Stimulated activated CD4-positive, alpha-beta T cell treated with anti-CD3 and anti-CD28 coated beads, Interleukin-1b, Interleukin-23, amount 100 ng/mL, for 48 hours (primary cell): ENCODE measurements at regions not wholly inside any gene's neighbourhood (a gene's known extent, or its start where the extent isn't known, plus 50 kb on each side); places are given as distances from the start of the nearest gene placed in this dataset.
"Not testable (repeated sequence)": the region's sequence is repeated elsewhere in the genome, so short reads cannot be mapped to it uniquely, and the experiment has no call there.

Experiments used
- DNase-seq: peaks from one replicate; pipeline ENCODE4 v3.0.0-alpha.2; 2020

DNA sequence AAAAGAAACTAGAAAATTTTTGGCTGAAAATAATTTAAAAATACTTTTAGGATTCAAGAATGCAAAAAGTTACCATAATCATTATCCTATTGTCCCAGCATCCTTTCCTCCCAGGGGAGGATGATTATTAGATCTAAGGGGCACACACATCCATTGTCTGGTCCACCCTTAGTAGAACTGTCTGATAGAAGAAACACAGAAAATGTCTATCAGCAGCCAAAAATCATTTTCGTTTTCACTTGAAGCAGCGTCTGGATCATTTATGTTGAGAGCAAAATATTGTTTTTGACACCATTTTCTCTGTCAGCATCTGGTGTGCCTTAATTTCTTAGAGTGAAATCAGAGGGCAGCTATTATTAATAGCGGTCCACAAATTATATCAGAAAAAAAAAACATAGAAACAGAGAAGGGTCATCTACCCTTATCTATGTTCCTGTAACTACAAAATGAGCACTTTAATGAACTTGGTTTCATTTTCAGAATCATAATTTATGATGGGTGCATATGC, 446.3 kb downstream of the TRAM1L1 start:
- DNase-seq: no peak

GRCh38 chr4:116638592-116638991, 446.8 kb downstream of the TRAM1L1 start:
- no peak for DNase-seq

- DNase-seq: no peak
Observed at GRCh38 chr4:116636917-116637316, 448.5 kb downstream of the TRAM1L1 start.

DNA sequence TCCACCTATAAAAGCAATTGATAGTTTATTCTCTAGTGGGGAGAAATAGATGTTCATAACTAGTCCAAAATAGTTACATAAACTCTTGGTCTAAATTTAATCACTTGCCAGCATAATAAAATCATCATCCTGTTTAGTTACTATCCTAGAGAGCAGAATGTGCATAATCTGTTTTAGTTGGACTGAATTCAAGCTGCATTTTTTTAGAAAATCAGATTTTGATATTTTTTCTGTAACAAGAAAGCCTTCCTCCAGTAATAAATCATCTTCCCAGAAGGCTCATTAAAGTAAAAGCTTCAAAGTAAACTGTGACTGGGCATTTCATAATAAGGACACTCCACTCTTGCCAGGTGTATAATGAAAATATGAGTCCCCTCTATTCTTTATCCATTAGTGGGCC, 453.1 kb downstream of the TRAM1L1 start:
- DNase-seq: no peak

GRCh38 chr4:116628598-116628997, 456.8 kb downstream of the TRAM1L1 start:
- no peak for DNase-seq

DNA sequence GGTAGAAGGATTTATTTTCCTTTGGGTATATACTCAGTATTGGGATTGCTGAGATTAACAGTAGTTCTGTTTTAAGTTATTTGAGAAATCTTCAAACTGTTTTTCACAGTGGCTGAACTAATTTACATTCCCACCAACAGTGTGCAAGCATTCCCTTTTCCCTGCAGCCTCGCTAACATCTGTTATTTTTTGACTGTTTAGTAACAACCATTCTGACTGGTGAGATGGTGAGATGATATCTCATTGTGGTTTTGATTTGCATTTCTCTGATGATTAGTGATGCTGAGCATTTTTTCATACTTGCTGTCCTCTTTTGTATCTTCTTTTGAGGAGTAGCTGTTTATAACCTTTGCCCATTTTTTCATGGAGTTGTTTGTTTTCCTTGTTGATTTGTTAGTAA, 457.8 kb downstream of the TRAM1L1 start:
- DNase-seq: no peak

DNA sequence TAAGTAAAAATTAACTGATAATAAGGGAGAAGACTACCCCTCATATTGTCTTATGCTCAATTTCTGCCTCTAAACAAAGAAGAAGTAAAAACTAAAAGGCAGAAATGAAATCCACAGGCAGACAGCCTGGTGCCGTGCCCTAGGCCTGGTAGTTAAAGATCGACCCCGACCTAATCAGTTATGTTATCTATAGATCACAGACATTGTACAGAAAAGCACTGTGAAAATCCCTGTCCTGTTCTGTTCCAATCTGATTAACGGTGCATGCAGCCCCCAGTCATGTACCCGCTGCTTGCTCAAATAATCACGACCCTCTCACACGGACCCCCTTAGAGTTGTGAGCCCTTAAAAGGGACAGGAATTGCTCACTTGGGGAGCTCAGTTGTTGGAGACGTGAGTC, 465.9 kb downstream of the TRAM1L1 start:
- DNase-seq: not testable (repeated sequence)

- DNase-seq: no peak
Observed at GRCh38 chr4:116618638-116619037, 466.7 kb downstream of the TRAM1L1 start.

- DNase-seq: no peak
Observed at GRCh38 chr4:116603096-116603495, 482.3 kb downstream of the TRAM1L1 start.

- peak; percentile 9 for DNase-seq
Observed at GRCh38 chr4:116599859-116600258, 485.5 kb downstream of the TRAM1L1 start.

DNA sequence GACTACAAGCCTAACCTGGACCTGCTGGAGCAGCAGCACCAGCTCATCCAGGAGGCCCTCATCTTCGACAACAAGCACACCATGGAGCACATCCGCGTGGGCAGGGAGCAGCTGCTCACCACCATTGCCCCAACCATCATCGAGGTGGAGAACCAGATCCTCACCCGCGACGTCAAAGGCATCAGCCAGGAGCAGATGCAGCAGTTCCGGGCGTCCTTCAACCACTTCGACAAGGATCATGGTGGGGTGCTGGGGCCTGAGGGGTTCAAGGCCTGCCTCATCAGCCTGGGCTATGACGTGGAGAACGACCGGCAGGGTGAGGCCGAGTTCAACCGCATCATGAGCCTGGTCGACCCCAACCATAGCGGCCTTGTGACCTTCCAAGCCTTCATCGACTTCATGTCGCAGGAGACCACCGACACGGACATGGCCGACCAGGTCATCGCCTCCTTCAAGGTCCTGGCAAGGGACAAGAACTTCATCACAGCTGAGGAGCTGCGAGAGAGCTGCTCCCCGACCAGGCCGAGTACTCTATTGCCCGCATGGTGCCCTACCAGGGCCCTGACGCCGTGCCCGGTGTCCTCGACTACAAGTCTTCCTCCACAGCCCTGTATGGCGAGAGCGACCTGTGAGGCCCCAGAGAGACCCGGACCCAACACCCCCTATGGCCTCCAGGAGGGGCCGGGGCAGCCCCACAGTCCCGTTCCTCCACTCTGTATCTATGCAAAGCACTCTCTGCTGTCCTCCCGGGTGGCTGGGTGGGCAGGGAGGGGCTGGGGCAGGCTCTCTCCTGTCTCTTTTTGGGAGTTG, 486.2 kb downstream of the TRAM1L1 start:
- DNase-seq: no peak

GRCh38 chr4:116598155-116598979, 487.0 kb downstream of the TRAM1L1 start:
- no peak for DNase-seq

GRCh38 chr4:116590648-116591047, 494.7 kb downstream of the TRAM1L1 start:
- no peak for DNase-seq

- DNase-seq: no peak
Observed at GRCh38 chr4:116588783-116589182, 496.6 kb downstream of the TRAM1L1 start.

GRCh38 chr4:116585246-116585645, 500.1 kb downstream of the TRAM1L1 start:
- no peak for DNase-seq

DNA sequence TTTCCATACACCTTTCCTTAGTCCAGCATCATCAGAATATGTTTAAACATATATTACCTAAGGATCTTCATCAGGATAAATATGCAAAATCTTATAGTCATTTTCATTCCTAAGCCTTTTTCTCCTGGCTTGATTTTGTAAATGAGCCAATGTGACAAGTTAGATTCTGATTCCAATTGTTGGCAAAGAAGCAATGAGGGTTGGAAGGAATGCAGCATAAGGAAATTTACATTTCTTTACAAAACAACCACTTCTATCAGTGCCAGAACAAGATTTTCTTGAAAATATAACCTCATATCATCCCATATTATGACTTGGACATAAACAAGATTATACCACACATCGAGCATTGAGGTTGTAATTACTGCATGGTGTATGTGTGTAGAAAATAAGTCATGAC, 508.1 kb downstream of the TRAM1L1 start:
- no peak for DNase-seq

GRCh38 chr4:116573540-116573939, 511.8 kb downstream of the TRAM1L1 start:
- DNase-seq: no peak

GRCh38 chr4:116561768-116562167, 523.6 kb downstream of the TRAM1L1 start:
- DNase-seq: no peak

DNA sequence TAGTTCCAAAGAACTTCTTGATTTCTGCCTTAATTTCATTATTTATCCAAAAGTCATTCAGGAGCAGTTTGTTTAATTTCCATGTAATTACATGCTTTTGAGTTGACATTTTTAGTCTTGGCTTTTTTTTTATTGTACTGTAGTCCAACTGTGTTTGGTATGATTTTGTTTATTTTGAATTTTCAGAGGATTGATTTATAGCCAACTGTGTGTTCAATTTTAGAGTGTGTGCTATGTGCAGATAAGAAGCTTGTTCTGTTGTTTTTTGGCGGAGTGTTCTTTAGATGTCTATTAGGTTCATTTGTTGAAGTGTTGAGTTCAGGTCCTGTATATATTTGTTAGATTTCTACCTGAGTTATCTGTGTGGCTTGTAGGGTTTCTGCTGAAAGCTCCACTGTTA, 533.6 kb downstream of the TRAM1L1 start:
- no peak for DNase-seq

DNA sequence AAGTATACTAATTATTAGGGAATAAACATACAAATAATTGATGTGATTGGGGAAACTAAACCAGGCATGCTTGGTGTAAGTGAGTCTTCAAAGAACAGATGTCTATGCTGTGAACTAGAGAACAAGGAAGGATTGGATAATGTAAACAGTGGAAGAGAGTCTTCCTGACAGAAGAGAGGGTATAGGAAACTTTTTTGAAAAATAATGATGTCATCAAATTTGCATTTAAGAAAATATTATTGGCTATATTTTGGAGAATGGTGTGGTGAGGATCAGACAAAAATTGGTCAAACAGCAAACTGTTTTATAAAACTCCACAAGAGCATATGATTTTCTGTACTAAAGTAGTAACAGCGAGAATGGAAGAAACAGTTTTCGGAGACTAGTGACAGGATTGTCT, 537.7 kb downstream of the TRAM1L1 start:
- DNase-seq: no peak

DNA sequence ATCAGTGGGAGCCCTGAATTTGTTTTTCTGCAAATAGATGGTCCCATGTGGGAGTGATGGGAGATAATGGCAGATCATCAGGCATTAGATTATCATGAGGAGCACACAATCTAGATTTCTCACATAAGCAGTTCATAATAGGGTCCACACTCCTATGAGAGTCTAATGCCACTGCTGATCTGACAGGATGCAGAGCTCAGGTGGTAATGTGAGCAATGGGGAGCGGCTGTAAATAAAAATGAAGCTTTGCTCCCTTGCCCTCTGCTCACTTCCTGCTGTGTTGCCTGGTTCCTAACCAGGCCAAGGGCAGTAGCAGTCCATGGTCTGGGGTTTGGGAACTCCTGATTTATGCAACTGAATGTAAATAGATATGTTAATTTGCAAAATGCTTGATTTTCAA, 538.6 kb downstream of the TRAM1L1 start:
- DNase-seq: no peak

- DNase-seq: no peak
Observed at GRCh38 chr4:116544946-116545345, 540.4 kb downstream of the TRAM1L1 start.

DNA sequence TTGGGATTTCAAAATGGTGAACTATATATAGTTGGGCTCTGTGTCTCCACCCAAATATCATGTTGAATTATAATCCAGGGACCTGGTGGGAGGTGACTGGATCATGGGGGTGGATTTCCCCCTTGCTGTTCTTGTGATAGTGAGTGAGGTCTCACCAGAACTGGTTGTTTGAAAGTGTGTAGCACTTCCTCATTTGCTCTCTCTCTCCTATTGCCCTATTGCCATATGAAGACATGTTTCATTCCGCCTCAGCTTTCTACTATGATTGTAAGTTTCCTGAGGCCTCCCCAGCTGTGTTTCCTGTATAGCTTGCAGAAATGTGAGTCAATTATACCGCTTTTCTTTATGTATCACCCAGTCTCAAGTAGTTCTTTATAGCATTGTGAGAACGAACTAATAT, 545.6 kb downstream of the TRAM1L1 start:
- no peak for DNase-seq

DNA sequence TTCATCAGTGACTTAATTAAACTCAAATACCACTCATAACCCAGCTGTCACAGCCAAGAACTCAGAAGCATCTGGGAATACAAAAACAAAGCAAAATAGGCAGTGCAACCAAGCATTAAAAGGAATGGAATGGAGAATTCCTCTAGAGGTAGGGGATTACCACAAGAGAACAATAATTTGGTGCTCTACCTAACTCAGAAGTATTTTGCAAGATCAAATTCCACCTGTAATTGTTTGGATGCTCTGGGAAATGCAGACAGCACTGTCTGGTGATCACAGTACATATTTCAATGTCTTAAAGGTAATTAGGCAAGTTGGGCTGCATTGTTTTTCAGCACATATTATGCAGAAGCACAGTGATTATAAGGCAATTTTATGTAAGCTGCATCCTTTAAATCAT, 547.5 kb downstream of the TRAM1L1 start:
- DNase-seq: no peak
